BLaER1 treated with 17β-estradiol and CSF1 and Interleukin-3, amounts not matched to agents 10 nM and 100 nM (cell line): ENCODE measurements at regions not wholly inside any gene's neighbourhood (a gene's known extent, or its start where the extent isn't known, plus 50 kb on each side); places are given as distances from the start of the nearest gene placed in this dataset.
A peak's percentile ranks its signal among the peaks of the same experiment; 100 is the strongest.

ENCODE experiments used
- H3K27ac ChIP-seq, 11 experiments: shearing (Covaris generic); formaldehyde crosslinking; 2 replicates each; pipeline ENCODE4 v1.8.1; 2022
- H3K27me3 ChIP-seq, 11 experiments: shearing (Covaris generic); formaldehyde crosslinking; 2 replicates each; pipeline ENCODE4 v1.8.1; 2022
- H3K36me3 ChIP-seq, 11 experiments: shearing (Covaris generic); formaldehyde crosslinking; 2 replicates each; pipeline ENCODE4 v1.8.1; 2022
- H3K4me1 ChIP-seq, 10 experiments: shearing (Covaris generic); formaldehyde crosslinking; 2 replicates each; pipeline ENCODE4 v1.8.1; 2022
- H3K4me2 ChIP-seq, 11 experiments: shearing (Covaris generic); formaldehyde crosslinking; 2 replicates each; pipeline ENCODE4 v1.8.1; 2022
- H3K4me3 ChIP-seq, 10 experiments: shearing (Covaris generic); formaldehyde crosslinking; 2 replicates each; pipeline ENCODE4 v1.8.1; 2022
- H3K9ac ChIP-seq, 11 experiments: shearing (Covaris generic); formaldehyde crosslinking; 2 replicates each; pipeline ENCODE4 v1.8.1; 2022
- H3K9me3 ChIP-seq, 11 experiments: shearing (Covaris generic); formaldehyde crosslinking; replicated peaks in 1 of 11; 2 replicates each; pipeline ENCODE4 v1.8.1; 2022
- H4K20me1 ChIP-seq, 11 experiments: shearing (Covaris generic); formaldehyde crosslinking; 2 replicates each; pipeline ENCODE4 v1.8.1; 2022
- Cebpa-rat ChIP-seq, 11 experiments: shearing (Covaris generic); IDR thresholded peaks; 2 replicates each; pipeline ENCODE4 v1.8.1; 2022

GRCh38 chr16:72530434-72530833 lies 358.5 kb upstream of the PMFBP1 start:
- no peaks in the 10 kb centered on the region for H3K36me3 ChIP-seq
- H3K4me1 ChIP-seq, result peaks cover 0 to 8% (median 0%) of the 10 kb centered on the region in 10 experiments; a peak in 1 of 20 replicates
- no peak overlapping the region for H3K27ac ChIP-seq
- H3K9ac ChIP-seq, result no peak overlapping the region
- 0 out of 22 replicates have a peak overlapping the region, but pooled peaks of 1 of the 11 experiments have one; percentile 9 for H3K4me2 ChIP-seq
- no peak for TF ChIP-seq Cebpa-rat (IDR thresholded peaks at IDR 0.05)
- no peak overlapping the region for H3K4me3 ChIP-seq
- H4K20me1 ChIP-seq, result no peaks in the 10 kb centered on the region
- no peaks in the 10 kb centered on the region for H3K27me3 ChIP-seq
- peaks cover 0 to 18% (median 0%) of the 10 kb centered on the region in 11 experiments; a peak in 3 of 22 replicates for H3K9me3 ChIP-seq

- no peak overlapping the region for H3K9ac ChIP-seq
- no peaks in the 10 kb centered on the region for H4K20me1 ChIP-seq
- no peaks in the 10 kb centered on the region for H3K4me1 ChIP-seq
- H3K27ac ChIP-seq, result no peak overlapping the region
- TF ChIP-seq Cebpa-rat (IDR thresholded peaks at IDR 0.05), result no peak
- no peak overlapping the region for H3K4me2 ChIP-seq
- peaks cover 6 to 13% (median 12%) of the 10 kb centered on the region in 11 experiments; a peak in 13 of 22 replicates for H3K36me3 ChIP-seq
- H3K4me3 ChIP-seq, result no peak overlapping the region
- H3K27me3 ChIP-seq, result no peaks in the 10 kb centered on the region
- peaks cover 11 to 24% (median 16%) of the 10 kb centered on the region in 11 experiments; a peak in 21 of 22 replicates for H3K9me3 ChIP-seq
Measured at GRCh38 chr16:72523087-72523486, 351.1 kb upstream of the PMFBP1 start.

GRCh38 chr16:72517154-72517553 lies 345.2 kb upstream of the PMFBP1 start:
- Histone ChIP-seq H3K36me3 (peaks cover under 1 to 7% (median 6%) of the 10 kb centered on the region in 11 experiments; a peak in 13 of 22 replicates), H3K27ac (no peak overlapping the region), H4K20me1 (no peaks in the 10 kb centered on the region), H3K4me3 (no peak overlapping the region), H3K4me1 (no peaks in the 10 kb centered on the region), H3K9ac (no peak overlapping the region), H3K9me3 (peaks cover 6 to 12% (median 8%) of the 10 kb centered on the region in 11 experiments; a peak in 21 of 22 replicates), H3K4me2 (no peak overlapping the region), H3K27me3 (no peaks in the 10 kb centered on the region)
- TF ChIP-seq Cebpa-rat (IDR thresholded peaks at IDR 0.05), result no peak

- no peak for TF ChIP-seq Cebpa-rat (IDR thresholded peaks at IDR 0.05)
- H3K27ac ChIP-seq, result no peak overlapping the region
- H3K4me3 ChIP-seq, result no peak overlapping the region
- no peaks in the 10 kb centered on the region for H3K36me3 ChIP-seq
- H4K20me1 ChIP-seq, result no peaks in the 10 kb centered on the region
- H3K4me1 ChIP-seq, result no peaks in the 10 kb centered on the region
- H3K4me2 ChIP-seq, result no peak overlapping the region
- H3K9me3 ChIP-seq, result peaks cover 0 to 4% (median 0%) of the 10 kb centered on the region in 11 experiments; a peak in 1 of 22 replicates
- H3K9ac ChIP-seq, result no peak overlapping the region
- H3K27me3 ChIP-seq, result no peaks in the 10 kb centered on the region
Measured at GRCh38 chr16:72511171-72511570, 339.2 kb upstream of the PMFBP1 start.

GRCh38 chr16:72508191-72508590 lies 336.2 kb upstream of the PMFBP1 start:
- Histone ChIP-seq H3K27ac (no peak overlapping the region), H3K36me3 (no peaks in the 10 kb centered on the region)

GRCh38 chr16:72502594-72503005 lies 330.6 kb upstream of the PMFBP1 start:
- no peaks in the 10 kb centered on the region for H3K36me3 ChIP-seq
- H3K9me3 ChIP-seq, result no peaks in the 10 kb centered on the region
- no peak for TF ChIP-seq Cebpa-rat (IDR thresholded peaks at IDR 0.05)
- H3K9ac ChIP-seq, result no peak overlapping the region
- H3K4me1 ChIP-seq, result no peaks in the 10 kb centered on the region
- H3K4me2 ChIP-seq, result no peak overlapping the region
- no peak overlapping the region for H3K4me3 ChIP-seq
- no peak overlapping the region for H3K27ac ChIP-seq
- H4K20me1 ChIP-seq, result no peaks in the 10 kb centered on the region
- H3K27me3 ChIP-seq, result no peaks in the 10 kb centered on the region

More at GRCh38 chr16:72508191-72508590, 336.2 kb upstream of the PMFBP1 start:
- Histone ChIP-seq H3K4me1 (no peaks in the 10 kb centered on the region), H4K20me1 (no peaks in the 10 kb centered on the region), H3K9ac (no peak overlapping the region), H3K4me2 (no peak overlapping the region), H3K9me3 (peaks cover 0 to 4% (median 0%) of the 10 kb centered on the region in 11 experiments; a peak in 1 of 22 replicates), H3K27me3 (no peaks in the 10 kb centered on the region), H3K4me3 (no peak overlapping the region)
- no peak for TF ChIP-seq Cebpa-rat (IDR thresholded peaks at IDR 0.05)

- H3K4me2 ChIP-seq, result no peak overlapping the region
- H4K20me1 ChIP-seq, result no peaks in the 10 kb centered on the region
- H3K9ac ChIP-seq, result no peak overlapping the region
- TF ChIP-seq Cebpa-rat (IDR thresholded peaks at IDR 0.05), result no peak
- no peaks in the 10 kb centered on the region for H3K27me3 ChIP-seq
- H3K4me3 ChIP-seq, result no peak overlapping the region
- no peaks in the 10 kb centered on the region for H3K9me3 ChIP-seq
- H3K4me1 ChIP-seq, result no peaks in the 10 kb centered on the region
- H3K36me3 ChIP-seq, result no peaks in the 10 kb centered on the region
- no peak overlapping the region for H3K27ac ChIP-seq
Measured at GRCh38 chr16:72501739-72502593, 330.0 kb upstream of the PMFBP1 start.

GRCh38 chr16:72500545-72500944 lies 328.6 kb upstream of the PMFBP1 start:
- Histone ChIP-seq H3K9ac (no peak overlapping the region), H4K20me1 (no peaks in the 10 kb centered on the region), H3K4me1 (no peaks in the 10 kb centered on the region), H3K4me3 (no peak overlapping the region), H3K27ac (no peak overlapping the region), H3K9me3 (no peaks in the 10 kb centered on the region), H3K4me2 (no peak overlapping the region), H3K27me3 (no peaks in the 10 kb centered on the region), H3K36me3 (no peaks in the 10 kb centered on the region)
- no peak for TF ChIP-seq Cebpa-rat (IDR thresholded peaks at IDR 0.05)

- Histone ChIP-seq H4K20me1 (no peaks in the 10 kb centered on the region), H3K9me3 (no peaks in the 10 kb centered on the region), H3K36me3 (no peaks in the 10 kb centered on the region), H3K4me1 (no peaks in the 10 kb centered on the region), H3K4me2 (no peak overlapping the region), H3K9ac (no peak overlapping the region), H3K4me3 (no peak overlapping the region), H3K27me3 (no peaks in the 10 kb centered on the region), H3K27ac (no peak overlapping the region)
- TF ChIP-seq Cebpa-rat (IDR thresholded peaks at IDR 0.05), result no peak
Measured at GRCh38 chr16:72493716-72494415, 321.9 kb upstream of the PMFBP1 start.
